ENCODE measurements at regions not wholly inside any gene's neighbourhood (a gene's known extent, or its start where the extent isn't known, plus 50 kb on each side); places are given as distances from the start of the nearest gene placed in this dataset.

- Histone ChIP-seq H3K4me1 (ENCODE audit: control insufficient read depth, insufficient read depth, low read length) (no peaks in the 10 kb centered on the region), H3K79me2 (ENCODE audit: control insufficient read depth, insufficient read depth, low read length) (no peaks in the 10 kb centered on the region), H3K27me3 (replicated peaks in 1 of 2; ENCODE audit: control insufficient read depth in 2 of 2, insufficient read depth in 2 of 2, low read length in 1 of 2) (no peaks in the 10 kb centered on the region), H3K9ac (ENCODE audit: control insufficient read depth, insufficient read depth, low read length) (no peak overlapping the region), H3K9me3 (replicated peaks; ENCODE audit: control insufficient read depth, insufficient read depth, low read length) (no peaks in the 10 kb centered on the region), H2AFZ (ENCODE audit: control insufficient read depth, low read depth, low read length) (no peak overlapping the region), H3K36me3 (ENCODE audit: control insufficient read depth in 2 of 2, insufficient read depth in 2 of 2, low read length in 1 of 2) (no peaks in the 10 kb centered on the region), H3K27ac (ENCODE audit: control insufficient read depth, insufficient read depth) (no peak overlapping the region), H4K20me1 (ENCODE audit: control insufficient read depth, insufficient read depth) (no peaks in the 10 kb centered on the region), H3K4me2 (ENCODE audit: control insufficient read depth, insufficient read depth) (no peak overlapping the region), H3K4me3 (no peak overlapping the region)
- SMC1A ChIA-PET (ENCODE audit: uncharacterized antibody, unreplicated experiment) = no interaction called here
- DNase-seq (ENCODE audit: low read depth, low spot score) (no peak), FAIRE-seq (no peak), ATAC-seq (no peak)
- RAD21 ChIA-PET (ENCODE audit: unreplicated experiment) = no interaction called here
- 0% methylated on average over 3 of the region's 3 CpGs for WGBS (ENCODE audit: insufficient coverage, insufficient replicate concordance, low lambda C conversion rate, missing lambda C conversion rate)
- CTCF ChIA-PET = no interaction called here
- POLR2A ChIA-PET = no interaction called here
- in situ Hi-C loops (cut with MboI) (no loop called here), intact Hi-C loops (cut with micrococcal nuclease; ENCODE audit: unreplicated experiment) (no loop called here)
- TF ChIP-seq IRF5 (IDR thresholded peaks at IDR 0.05; ENCODE audit: borderline replicate concordance) = no peak
- TF ChIP-seq YBX1 (IDR thresholded peaks at IDR 0.05) = no peak
- no peak for TF ChIP-seq REST (IDR thresholded peaks at IDR 0.05; ENCODE audit: low read depth, low read length)
- TF ChIP-seq, protein P1, sequence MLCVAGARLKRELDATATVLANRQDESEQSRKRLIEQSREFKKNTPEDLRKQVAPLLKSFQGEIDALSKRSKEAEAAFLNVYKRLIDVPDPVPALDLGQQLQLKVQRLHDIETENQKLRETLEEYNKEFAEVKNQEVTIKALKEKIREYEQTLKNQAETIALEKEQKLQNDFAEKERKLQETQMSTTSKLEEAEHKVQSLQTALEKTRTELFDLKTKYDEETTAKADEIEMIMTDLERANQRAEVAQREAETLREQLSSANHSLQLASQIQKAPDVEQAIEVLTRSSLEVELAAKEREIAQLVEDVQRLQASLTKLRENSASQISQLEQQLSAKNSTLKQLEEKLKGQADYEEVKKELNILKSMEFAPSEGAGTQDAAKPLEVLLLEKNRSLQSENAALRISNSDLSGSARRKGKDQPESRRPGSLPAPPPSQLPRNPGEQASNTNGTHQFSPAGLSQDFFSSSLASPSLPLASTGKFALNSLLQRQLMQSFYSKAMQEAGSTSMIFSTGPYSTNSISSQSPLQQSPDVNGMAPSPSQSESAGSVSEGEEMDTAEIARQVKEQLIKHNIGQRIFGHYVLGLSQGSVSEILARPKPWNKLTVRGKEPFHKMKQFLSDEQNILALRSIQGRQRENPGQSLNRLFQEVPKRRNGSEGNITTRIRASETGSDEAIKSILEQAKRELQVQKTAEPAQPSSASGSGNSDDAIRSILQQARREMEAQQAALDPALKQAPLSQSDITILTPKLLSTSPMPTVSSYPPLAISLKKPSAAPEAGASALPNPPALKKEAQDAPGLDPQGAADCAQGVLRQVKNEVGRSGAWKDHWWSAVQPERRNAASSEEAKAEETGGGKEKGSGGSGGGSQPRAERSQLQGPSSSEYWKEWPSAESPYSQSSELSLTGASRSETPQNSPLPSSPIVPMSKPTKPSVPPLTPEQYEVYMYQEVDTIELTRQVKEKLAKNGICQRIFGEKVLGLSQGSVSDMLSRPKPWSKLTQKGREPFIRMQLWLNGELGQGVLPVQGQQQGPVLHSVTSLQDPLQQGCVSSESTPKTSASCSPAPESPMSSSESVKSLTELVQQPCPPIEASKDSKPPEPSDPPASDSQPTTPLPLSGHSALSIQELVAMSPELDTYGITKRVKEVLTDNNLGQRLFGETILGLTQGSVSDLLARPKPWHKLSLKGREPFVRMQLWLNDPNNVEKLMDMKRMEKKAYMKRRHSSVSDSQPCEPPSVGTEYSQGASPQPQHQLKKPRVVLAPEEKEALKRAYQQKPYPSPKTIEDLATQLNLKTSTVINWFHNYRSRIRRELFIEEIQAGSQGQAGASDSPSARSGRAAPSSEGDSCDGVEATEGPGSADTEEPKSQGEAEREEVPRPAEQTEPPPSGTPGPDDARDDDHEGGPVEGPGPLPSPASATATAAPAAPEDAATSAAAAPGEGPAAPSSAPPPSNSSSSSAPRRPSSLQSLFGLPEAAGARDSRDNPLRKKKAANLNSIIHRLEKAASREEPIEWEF (IDR thresholded peaks at IDR 0.05; ENCODE audit: insufficient replicate concordance, low read depth, low read length) = no peak
- TF ChIP-seq TCF3 (IDR thresholded peaks at IDR 0.05; ENCODE audit: borderline replicate concordance, insufficient read depth, low read depth, low read length) = no peak
- no peak for TF ChIP-seq BACH1 (IDR thresholded peaks at IDR 0.05; ENCODE audit: borderline replicate concordance)
- no peak for TF ChIP-seq ZBTB33 (IDR thresholded peaks at IDR 0.05)
- no peak for TF ChIP-seq PML (IDR thresholded peaks at IDR 0.05; ENCODE audit: low read length)
- TF ChIP-seq ZZZ3 (IDR thresholded peaks at IDR 0.05; ENCODE audit: control insufficient read depth, insufficient read length, low read depth) = no peak
- BruUV-seq (replicated peaks) = no TSS peak
Observed at GRCh38 chr4:149136951-149137620, 678.6 kb downstream of the IQCM start.

Data from GM12878 (cell line).